OCI-LY1 (cell line): ENCODE measurements at regions not wholly inside any gene's neighbourhood (a gene's known extent, or its start where the extent isn't known, plus 50 kb on each side); places are given as distances from the start of the nearest gene placed in this dataset.

Experiments
- H2AFZ ChIP-seq: fragments of 200-600 bp; sonication (generic), shearing (Covaris generic); 2 replicates; pipeline ENCODE4 v1.6.0; 2014; ENCODE audit warnings: antibody characterized with exemption, mild to moderate bottlenecking, low read length
- H3F3A ChIP-seq: fragments of 200-600 bp; sonication (generic), shearing (Covaris generic); 2 replicates; pipeline ENCODE4 v1.6.0; 2014; ENCODE audit warnings: mild to moderate bottlenecking, antibody characterized with exemption, low read length, moderate library complexity; ENCODE audit not compliant: insufficient read depth
- H3K27ac ChIP-seq: fragments of 200-600 bp; sonication (generic); 2 replicates; pipeline ENCODE4 v1.5.1; 2014; ENCODE audit warnings: low read length, mixed run types, mild to moderate bottlenecking, low read depth; ENCODE audit not compliant: poor library complexity, severe bottlenecking
- H3K27me3 ChIP-seq: fragments of 200-600 bp; sonication (generic); 2 replicates; pipeline ENCODE4 v1.6.0; 2014; ENCODE audit warnings: antibody characterized with exemption, mild to moderate bottlenecking, low read length, moderate library complexity; ENCODE audit not compliant: insufficient read depth
- H3K36me3 ChIP-seq: fragments of 200-600 bp; sonication (generic); 2 replicates; pipeline ENCODE4 v1.6.1; 2014; ENCODE audit warnings: mild to moderate bottlenecking, antibody characterized with exemption, low read length, moderate library complexity, mixed read lengths; ENCODE audit not compliant: insufficient read depth
- H3K4me1 ChIP-seq: fragments of 200-600 bp; sonication (generic); 2 replicates; pipeline ENCODE4 v1.5.1; 2014; ENCODE audit warnings: mild to moderate bottlenecking, low read length, moderate library complexity; ENCODE audit not compliant: insufficient read depth, severe bottlenecking
- H3K4me2 ChIP-seq: fragments of 200-600 bp; sonication (generic), shearing (Covaris generic); 2 replicates; pipeline ENCODE4 v1.6.1; 2014; ENCODE audit warnings: low read length
- H3K4me3 ChIP-seq: fragments of 200-600 bp; sonication (generic); 2 replicates; pipeline ENCODE4 v1.5.1; 2014; ENCODE audit warnings: low read length, low read depth, mild to moderate bottlenecking, mixed read lengths; ENCODE audit not compliant: poor library complexity, severe bottlenecking
- H3K79me2 ChIP-seq: fragments of 200-600 bp; shearing (Covaris generic); 2 replicates; pipeline ENCODE4 v1.6.1; 2016; ENCODE audit warnings: mixed run types, low read length, mixed read lengths; ENCODE audit not compliant: insufficient read depth
- H3K9ac ChIP-seq: fragments of 200-600 bp; sonication (generic), shearing (Covaris generic); 2 replicates; pipeline ENCODE4 v1.6.1; 2014; ENCODE audit warnings: mild to moderate bottlenecking, low read length, mixed read lengths
- H3K9me2 ChIP-seq: fragments of 200-600 bp; sonication (generic), shearing (Covaris generic); 2 replicates; pipeline ENCODE4 v1.6.1; 2014; ENCODE audit warnings: low read depth, mild to moderate bottlenecking, low read length, mixed read lengths
- H3K9me3 ChIP-seq: fragments of 200-600 bp; shearing (Covaris generic); 2 replicates; pipeline ENCODE4 v1.6.1; 2014; ENCODE audit warnings: low read length, mixed read lengths
- H4K20me1 ChIP-seq: fragments of 200-600 bp; sonication (generic), shearing (Covaris generic); 2 replicates; pipeline ENCODE4 v1.6.0; 2016; ENCODE audit warnings: mild to moderate bottlenecking, low read length; ENCODE audit not compliant: insufficient read depth
- CTCF ChIP-seq: fragments of 200-600 bp; sonication (generic), shearing (Covaris generic); IDR thresholded peaks from 2 replicates; pipeline ENCODE4 v1.5.1; 2017; ENCODE audit warnings: mild to moderate bottlenecking, antibody characterized with exemption, low read length, moderate library complexity, mixed read lengths
- EZH2 ChIP-seq: fragments of 200-600 bp; sonication (generic), shearing (Covaris generic); IDR thresholded peaks from 2 replicates; pipeline ENCODE4 v1.8.0; 2017; ENCODE audit warnings: borderline replicate concordance, mixed run types, mild to moderate bottlenecking, antibody characterized with exemption, low read length, moderate library complexity, mixed read lengths

GRCh38 chr12:66963901-66964300 is 285.0 kb upstream of the GRIP1 start:
- Histone ChIP-seq H3K36me3 (no peaks in the 10 kb centered on the region), H3K9me3 (no peaks in the 10 kb centered on the region), H2AFZ (no peak overlapping the region), H3K9me2 (no peaks in the 10 kb centered on the region), H3K9ac (no peak overlapping the region), H3K79me2 (no peaks in the 10 kb centered on the region), H3K4me3 (no peak overlapping the region), H3F3A (no peaks in the 10 kb centered on the region), H3K27me3 (no peaks in the 10 kb centered on the region), H3K27ac (no peak overlapping the region), H4K20me1 (no peaks in the 10 kb centered on the region), H3K4me1 (no peaks in the 10 kb centered on the region), H3K4me2 (no peak overlapping the region)
- no peak for TF ChIP-seq EZH2
- TF ChIP-seq CTCF = no peak

- no peak for TF ChIP-seq EZH2
- TF ChIP-seq CTCF = no peak
- Histone ChIP-seq H3K9me3 (no peaks in the 10 kb centered on the region), H3K36me3 (no peaks in the 10 kb centered on the region), H3K27me3 (no peaks in the 10 kb centered on the region), H3K79me2 (no peaks in the 10 kb centered on the region), H3K9ac (no peak overlapping the region), H3K4me1 (no peaks in the 10 kb centered on the region), H4K20me1 (no peaks in the 10 kb centered on the region), H3K9me2 (no peaks in the 10 kb centered on the region), H3K27ac (no peak overlapping the region), H3F3A (no peaks in the 10 kb centered on the region), H2AFZ (no peak overlapping the region), H3K4me2 (no peak overlapping the region), H3K4me3 (no peak overlapping the region)
Observed at GRCh38 chr12:66964629-66965028, 285.8 kb upstream of the GRIP1 start.

GRCh38 chr12:66965621-66966020 is 286.7 kb upstream of the GRIP1 start:
- no peaks in the 10 kb centered on the region for H4K20me1 ChIP-seq
- H3K4me1 ChIP-seq = no peaks in the 10 kb centered on the region
- no peaks in the 10 kb centered on the region for H3F3A ChIP-seq
- H3K9ac ChIP-seq = no peak overlapping the region
- H3K27me3 ChIP-seq = no peaks in the 10 kb centered on the region
- H3K79me2 ChIP-seq = no peaks in the 10 kb centered on the region
- no peak overlapping the region for H3K27ac ChIP-seq
- no peaks in the 10 kb centered on the region for H3K9me3 ChIP-seq
- H3K4me2 ChIP-seq = no peak overlapping the region
- H3K4me3 ChIP-seq = no peak overlapping the region
- H2AFZ ChIP-seq = no peak overlapping the region
- TF ChIP-seq EZH2 (no peak), CTCF (no peak)
- no peaks in the 10 kb centered on the region for H3K36me3 ChIP-seq
- no peaks in the 10 kb centered on the region for H3K9me2 ChIP-seq
